ENCODE measurements at regions not wholly inside any gene's neighbourhood (a gene's known extent, or its start where the extent isn't known, plus 50 kb on each side); places are given as distances from the start of the nearest gene placed in this dataset.

DNA sequence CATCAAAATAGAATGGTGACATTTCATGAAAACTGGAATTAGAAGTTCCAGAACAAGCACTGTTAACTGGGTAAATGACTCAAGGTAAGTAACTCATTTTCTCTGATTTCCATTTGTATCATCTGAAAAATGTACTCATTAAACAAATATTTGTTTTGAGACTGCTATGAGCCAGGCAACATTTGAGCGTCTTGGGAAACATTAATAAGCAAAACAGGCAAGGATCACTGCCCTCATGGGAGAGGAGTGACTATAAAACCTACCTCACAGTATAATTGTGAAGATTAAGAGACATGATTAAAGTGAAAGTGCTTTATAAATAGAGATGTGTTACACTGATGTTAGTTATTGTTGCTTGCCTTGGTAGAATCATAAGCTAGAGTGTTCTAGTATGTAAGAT lies 711.8 kb upstream of the UBE2E2 start:
- Histone ChIP-seq H3K4me3 (no peak overlapping the region), H3K27me3 (no peaks in the 10 kb centered on the region), H3K4me1 (peaks cover 0 to 7% (median 0%) of the 10 kb centered on the region in 3 donors), H3K27ac (no peak overlapping the region), H3K36me3 (no peaks in the 10 kb centered on the region), H3K9me3 (no peaks in the 10 kb centered on the region)
- TF ChIP-seq POLR2A (IDR thresholded peaks at IDR 0.05) (no peak), POLR2AphosphoS5 (IDR thresholded peaks at IDR 0.05) (no peak), EP300 (IDR thresholded peaks at IDR 0.05) (no peak)
- TF ChIP-seq, protein P1, sequence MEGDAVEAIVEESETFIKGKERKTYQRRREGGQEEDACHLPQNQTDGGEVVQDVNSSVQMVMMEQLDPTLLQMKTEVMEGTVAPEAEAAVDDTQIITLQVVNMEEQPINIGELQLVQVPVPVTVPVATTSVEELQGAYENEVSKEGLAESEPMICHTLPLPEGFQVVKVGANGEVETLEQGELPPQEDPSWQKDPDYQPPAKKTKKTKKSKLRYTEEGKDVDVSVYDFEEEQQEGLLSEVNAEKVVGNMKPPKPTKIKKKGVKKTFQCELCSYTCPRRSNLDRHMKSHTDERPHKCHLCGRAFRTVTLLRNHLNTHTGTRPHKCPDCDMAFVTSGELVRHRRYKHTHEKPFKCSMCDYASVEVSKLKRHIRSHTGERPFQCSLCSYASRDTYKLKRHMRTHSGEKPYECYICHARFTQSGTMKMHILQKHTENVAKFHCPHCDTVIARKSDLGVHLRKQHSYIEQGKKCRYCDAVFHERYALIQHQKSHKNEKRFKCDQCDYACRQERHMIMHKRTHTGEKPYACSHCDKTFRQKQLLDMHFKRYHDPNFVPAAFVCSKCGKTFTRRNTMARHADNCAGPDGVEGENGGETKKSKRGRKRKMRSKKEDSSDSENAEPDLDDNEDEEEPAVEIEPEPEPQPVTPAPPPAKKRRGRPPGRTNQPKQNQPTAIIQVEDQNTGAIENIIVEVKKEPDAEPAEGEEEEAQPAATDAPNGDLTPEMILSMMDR (IDR thresholded peaks at IDR 0.05) = no peak
- 14 to 58% methylated on average over 1 of the region's 1 CpG for WGBS, 2 donors (ENCODE audit: low coverage in 1 of 2)
- no peak for ATAC-seq

DNA sequence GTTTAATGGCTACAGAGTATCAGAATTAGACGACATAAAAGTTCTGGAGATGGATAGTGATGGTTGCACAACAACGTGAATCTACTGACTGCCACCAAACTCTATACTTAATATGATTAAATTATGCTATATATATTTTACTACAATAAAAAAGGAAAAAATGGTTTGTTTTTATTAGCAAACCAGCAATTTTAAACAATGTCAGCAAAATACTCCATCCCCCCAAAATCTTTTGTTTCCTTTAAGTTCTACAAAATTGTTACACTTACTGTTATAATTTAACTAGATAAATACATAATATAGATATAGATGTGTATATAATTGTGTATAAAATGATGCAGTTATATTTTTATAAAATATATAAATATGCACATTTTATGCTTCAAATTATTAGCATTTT lies 710.8 kb upstream of the UBE2E2 start:
- TF ChIP-seq, protein P1 (IDR thresholded peaks at IDR 0.05) = no peak
- no peak for TF ChIP-seq POLR2AphosphoS5 (IDR thresholded peaks at IDR 0.05)

DNA sequence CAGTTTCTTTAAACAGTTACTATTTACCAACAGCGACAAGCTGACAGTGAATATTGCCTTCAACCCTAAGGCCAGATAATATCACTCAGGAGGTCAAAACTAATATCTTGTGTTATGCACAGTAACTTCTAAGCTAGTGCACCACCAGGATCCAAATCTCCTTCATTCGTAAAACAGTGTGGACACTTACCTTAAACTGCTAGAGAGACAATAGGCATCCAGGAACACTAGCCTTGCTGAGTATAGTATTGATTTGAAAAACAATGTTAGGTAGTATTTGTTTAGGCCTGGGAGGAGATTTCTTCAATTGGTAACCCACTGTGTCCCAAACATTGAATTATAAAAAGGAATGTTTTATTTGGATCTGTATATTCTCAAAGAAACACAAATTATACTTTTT lies 707.9 kb upstream of the UBE2E2 start:
- peaks cover 0 to 7% (median 0%) of the 10 kb centered on the region in 3 donors for H3K4me1 ChIP-seq
- TF ChIP-seq POLR2AphosphoS5 (IDR thresholded peaks at IDR 0.05) = no peak
- TF ChIP-seq EP300 (IDR thresholded peaks at IDR 0.05) = no peak
- TF ChIP-seq, protein P1 (IDR thresholded peaks at IDR 0.05) = no peak
- no peak for TF ChIP-seq POLR2A (IDR thresholded peaks at IDR 0.05)
- WGBS, 2 donors (ENCODE audit: low coverage in 1 of 2) = 59 to 72% methylated on average over 2 of the region's 2 CpGs

More for the DNA sequence above, 710.8 kb upstream of the UBE2E2 start:
- Histone ChIP-seq H3K9me3 (no peaks in the 10 kb centered on the region), H3K4me1 (peaks cover 0 to 7% (median 0%) of the 10 kb centered on the region in 3 donors), H3K4me3 (no peak overlapping the region), H3K27me3 (no peaks in the 10 kb centered on the region), H3K27ac (no peak overlapping the region), H3K36me3 (no peaks in the 10 kb centered on the region)
- WGBS, 2 donors (ENCODE audit: low coverage in 1 of 2) = 90 to 98% methylated on average over 2 of the region's 2 CpGs
- no peak for ATAC-seq

DNA sequence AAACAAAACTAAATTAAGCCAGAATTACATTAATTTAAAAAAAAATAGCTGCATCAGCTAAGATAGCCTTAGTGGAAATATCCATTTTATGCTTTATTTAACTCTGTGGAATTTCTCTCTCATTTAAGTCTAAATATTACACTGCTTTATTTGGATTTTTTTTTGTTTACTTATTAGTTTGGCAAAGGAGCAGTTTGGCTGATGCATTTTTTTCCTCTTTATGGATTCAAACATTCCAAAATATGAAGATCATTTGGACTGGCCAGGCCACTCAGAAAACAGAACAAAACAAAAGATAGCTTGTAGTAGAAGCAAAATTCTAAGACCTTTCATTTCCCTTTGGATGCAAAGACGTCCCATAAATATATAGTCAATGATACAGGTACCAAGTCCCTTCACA lies 707.3 kb upstream of the UBE2E2 start:
- Histone ChIP-seq H3K27me3 (no peaks in the 10 kb centered on the region), H3K4me3 (no peak overlapping the region), H3K27ac (no peak overlapping the region), H3K9me3 (peaks cover 0 to 3% (median 0%) of the 10 kb centered on the region in 3 donors), H3K4me1 (peaks cover 0 to 7% (median 0%) of the 10 kb centered on the region in 3 donors), H3K36me3 (no peaks in the 10 kb centered on the region)
- TF ChIP-seq, protein P1 (IDR thresholded peaks at IDR 0.05) = no peak
- TF ChIP-seq POLR2AphosphoS5 (IDR thresholded peaks at IDR 0.05) (no peak), POLR2A (IDR thresholded peaks at IDR 0.05) (no peak), EP300 (IDR thresholded peaks at IDR 0.05) (no peak)
- WGBS, 2 donors (ENCODE audit: low coverage in 1 of 2) = 0 to 43% methylated on average over 1 of the region's 1 CpG
- no peak for ATAC-seq

More for the DNA sequence above, 707.9 kb upstream of the UBE2E2 start:
- Histone ChIP-seq H3K36me3 (no peaks in the 10 kb centered on the region), H3K27me3 (no peaks in the 10 kb centered on the region), H3K4me3 (no peak overlapping the region), H3K9me3 (no peaks in the 10 kb centered on the region), H3K27ac (no peak overlapping the region)
- no peak for ATAC-seq

DNA sequence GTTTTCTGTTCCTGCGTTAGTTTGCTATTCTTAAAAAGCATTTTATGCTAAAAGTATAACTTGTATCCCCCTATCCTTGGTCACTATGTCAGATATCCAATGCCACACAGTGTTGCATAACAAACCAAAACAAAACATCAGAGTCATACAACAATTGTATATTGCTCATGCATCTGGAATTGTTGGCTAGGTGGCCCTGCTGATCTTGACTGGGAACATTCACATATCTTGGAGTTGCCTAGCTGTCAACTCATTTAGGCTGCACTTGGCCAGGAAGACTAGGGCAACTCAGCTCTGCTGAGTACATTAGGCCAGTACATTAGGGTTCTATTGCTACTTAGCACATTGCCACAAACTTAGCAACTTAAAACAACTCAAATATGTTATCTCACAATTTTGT lies 706.5 kb upstream of the UBE2E2 start:
- Histone ChIP-seq H3K27ac (no peak overlapping the region), H3K4me3 (no peak overlapping the region), H3K4me1 (peaks cover 0 to 7% (median 0%) of the 10 kb centered on the region in 3 donors), H3K27me3 (no peaks in the 10 kb centered on the region), H3K36me3 (no peaks in the 10 kb centered on the region), H3K9me3 (peaks cover 0 to 5% (median 0%) of the 10 kb centered on the region in 3 donors)
- TF ChIP-seq POLR2A (IDR thresholded peaks at IDR 0.05) (no peak), EP300 (IDR thresholded peaks at IDR 0.05) (no peak), POLR2AphosphoS5 (IDR thresholded peaks at IDR 0.05) (no peak)
- TF ChIP-seq, protein P1 (IDR thresholded peaks at IDR 0.05) = no peak
- 100% methylated on average over 1 of the region's 1 CpG for WGBS, 2 donors (ENCODE audit: low coverage in 1 of 2)
- ATAC-seq = no peak

Measured in gastroesophageal sphincter (tissue), 4 donors.